Esophagus squamous epithelium (tissue), 5 donors: ENCODE measurements at regions not wholly inside any gene's neighbourhood (a gene's known extent, or its start where the extent isn't known, plus 50 kb on each side); places are given as distances from the start of the nearest gene placed in this dataset.
A peak's percentile ranks its signal among the peaks of the same experiment; 100 is the strongest.

ENCODE experiments used
- DNase-seq: peaks from one replicate; lab custom pipeline; 2025; lab: John Stamatoyannopoulos, UW
- H3K27ac ChIP-seq, 4 donors: fragments of 200-600 bp; sonication (generic); one replicate each; pipeline ENCODE4 v1.5.1; 2016 to 2019; ENCODE audit warnings: mild to moderate bottlenecking in 1 of 4
- H3K27me3 ChIP-seq, 4 donors: fragments of 200-600 bp; sonication (generic); 1 replicate in 3 of 4; 2 replicates in 1 of 4; pipeline versions ENCODE4 v1.5.1 to v1.6.0; 2017 to 2021; ENCODE audit warnings: antibody characterized with exemption in 1 of 4
- H3K36me3 ChIP-seq, 3 donors: fragments of 200-600 bp; sonication (generic); one replicate each; pipeline ENCODE4 v1.5.1; 2016 to 2019
- H3K4me1 ChIP-seq, 3 donors: fragments of 200-600 bp; sonication (generic); one replicate each; pipeline ENCODE4 v1.5.1; 2017 to 2019
- H3K4me3 ChIP-seq, 4 donors: fragments of 200-600 bp; sonication (generic); 1 replicate in 3 of 4; 2 replicates in 1 of 4; pipeline ENCODE4 v1.5.1; 2016 to 2019; ENCODE audit warnings: mild to moderate bottlenecking in 2 of 4, moderate library complexity in 1 of 4
- H3K9me3 ChIP-seq, 3 donors: fragments of 200-600 bp; sonication (generic); one replicate each; pipeline ENCODE4 v1.5.1; 2016 to 2019
- POLR2A ChIP-seq, 4 donors: fragments of 450-650 bp; IDR thresholded peaks; one replicate each; pipeline ENCODE4 v1.6.1; 2017; ENCODE audit warnings: antibody characterized with exemption in 4 of 4, mild to moderate bottlenecking in 4 of 4, moderate library complexity in 3 of 4
- WGBS, 2 donors: methylation state at CpG; one replicate each; pipeline ENCODE4 v1.1.5; 2018; 5-methylcytosine and 5-hydroxymethylcytosine counted together
- intact Hi-C: fragments of 100-400 bp; cut with DNase I; formaldehyde crosslinking; loops from one replicate; pipeline ENCODE4 v1.15.0; 2022
- TF ChIP-seq, protein P1 (sequence below), 6 experiments: fragments of 450-650 bp in 4 of 6; fragments of 200-600 bp in 2 of 6; sonication (generic) in 2 of 6; IDR thresholded peaks; one replicate each; pipeline ENCODE4 v1.5.1; 2016 to 2019; ENCODE audit warnings: antibody characterized with exemption in 6 of 6, mild to moderate bottlenecking in 4 of 6, moderate library complexity in 4 of 6
- donor health status: DM: yes; HTN: yes; CAD: no.

DNA sequence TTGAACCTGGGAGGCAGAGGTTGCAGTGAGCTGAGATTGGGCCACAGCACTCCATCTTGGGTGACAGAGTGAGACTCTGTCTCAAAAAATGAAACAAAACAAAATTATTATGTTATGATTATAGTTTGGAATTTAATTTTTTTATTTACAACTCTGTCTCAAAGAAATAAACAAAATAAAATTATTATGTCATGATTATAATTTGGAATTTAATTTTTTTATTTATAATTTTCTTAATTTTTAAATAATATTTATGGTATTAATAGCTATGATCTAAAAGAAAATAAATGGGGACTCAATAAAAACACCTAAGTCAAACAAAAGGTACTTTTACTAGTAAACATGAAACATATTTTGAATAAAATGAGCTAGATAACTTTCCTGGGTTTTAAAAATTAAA lies 994.8 kb upstream of the GHITM start:
- Histone ChIP-seq H3K27me3 (no peaks in the 10 kb centered on the region), H3K36me3 (no peaks in the 10 kb centered on the region), H3K9me3 (no peaks in the 10 kb centered on the region), H3K4me1 (no peaks in the 10 kb centered on the region), H3K4me3 (no peak overlapping the region), H3K27ac (no peak overlapping the region)
- TF ChIP-seq, protein P1, sequence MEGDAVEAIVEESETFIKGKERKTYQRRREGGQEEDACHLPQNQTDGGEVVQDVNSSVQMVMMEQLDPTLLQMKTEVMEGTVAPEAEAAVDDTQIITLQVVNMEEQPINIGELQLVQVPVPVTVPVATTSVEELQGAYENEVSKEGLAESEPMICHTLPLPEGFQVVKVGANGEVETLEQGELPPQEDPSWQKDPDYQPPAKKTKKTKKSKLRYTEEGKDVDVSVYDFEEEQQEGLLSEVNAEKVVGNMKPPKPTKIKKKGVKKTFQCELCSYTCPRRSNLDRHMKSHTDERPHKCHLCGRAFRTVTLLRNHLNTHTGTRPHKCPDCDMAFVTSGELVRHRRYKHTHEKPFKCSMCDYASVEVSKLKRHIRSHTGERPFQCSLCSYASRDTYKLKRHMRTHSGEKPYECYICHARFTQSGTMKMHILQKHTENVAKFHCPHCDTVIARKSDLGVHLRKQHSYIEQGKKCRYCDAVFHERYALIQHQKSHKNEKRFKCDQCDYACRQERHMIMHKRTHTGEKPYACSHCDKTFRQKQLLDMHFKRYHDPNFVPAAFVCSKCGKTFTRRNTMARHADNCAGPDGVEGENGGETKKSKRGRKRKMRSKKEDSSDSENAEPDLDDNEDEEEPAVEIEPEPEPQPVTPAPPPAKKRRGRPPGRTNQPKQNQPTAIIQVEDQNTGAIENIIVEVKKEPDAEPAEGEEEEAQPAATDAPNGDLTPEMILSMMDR (IDR thresholded peaks at IDR 0.05) = no peak
- TF ChIP-seq POLR2A (IDR thresholded peaks at IDR 0.05) = no peak
- no peak for DNase-seq
- intact Hi-C loops = no loop called here

DNA sequence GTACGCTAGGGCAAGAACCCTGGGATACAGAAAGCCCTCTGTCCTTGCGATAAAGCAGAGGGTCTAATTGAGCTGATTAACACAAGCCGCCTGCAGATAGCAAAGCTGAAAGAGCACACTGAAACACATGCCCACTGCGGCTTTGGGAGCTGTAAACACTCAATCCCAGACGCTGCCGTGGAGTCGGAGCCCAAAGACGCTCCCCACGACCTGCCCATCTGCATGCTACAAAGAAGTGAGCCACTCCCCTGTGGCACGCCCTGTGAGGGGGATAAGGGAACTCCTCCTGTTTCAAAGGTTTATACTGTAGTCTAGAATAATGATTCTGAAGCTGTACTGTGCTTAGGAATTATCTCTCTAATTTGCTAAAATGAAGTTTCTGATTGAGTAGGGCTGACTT lies 985.6 kb upstream of the GHITM start:
- H3K36me3 ChIP-seq = no peaks in the 10 kb centered on the region
- H3K27me3 ChIP-seq = no peaks in the 10 kb centered on the region
- H3K4me1 ChIP-seq = no peaks in the 10 kb centered on the region
- DNase-seq = no peak
- H3K4me3 ChIP-seq = no peak overlapping the region
- intact Hi-C loops = no loop called here
- TF ChIP-seq, protein P1 (IDR thresholded peaks at IDR 0.05) = no peak
- TF ChIP-seq POLR2A (IDR thresholded peaks at IDR 0.05) = no peak
- no peaks in the 10 kb centered on the region for H3K9me3 ChIP-seq
- WGBS, 2 donors = 80% methylated on average over 3 of the region's 10 CpGs; no CpG with 5 or more reads in 1 of the 2 donors
- H3K27ac ChIP-seq = no peak overlapping the region

DNA sequence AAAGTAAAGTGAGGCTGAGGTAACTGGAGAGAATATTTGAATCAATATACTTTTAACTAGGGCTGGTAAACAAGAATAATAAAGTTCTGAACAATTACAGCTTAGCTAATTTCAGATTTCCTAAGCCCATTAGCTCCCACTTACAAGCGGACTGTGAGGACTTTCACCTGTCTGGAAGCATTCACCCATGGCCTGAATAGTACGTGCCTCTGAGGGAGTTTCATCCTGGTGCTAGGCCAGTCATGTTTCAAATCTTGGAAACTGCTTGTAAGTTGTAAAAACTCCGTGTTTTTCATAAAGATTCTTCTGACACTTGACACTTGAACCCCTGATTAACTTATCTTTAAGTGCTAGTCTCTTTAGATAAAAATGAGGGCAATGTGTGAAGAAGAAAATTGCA lies 975.2 kb upstream of the GHITM start:
- H3K9me3 ChIP-seq = no peaks in the 10 kb centered on the region
- WGBS, 2 donors = 50 to 58% methylated on average over 3 of the region's 3 CpGs
- peaks cover 0 to 25% (median 3%) of the 10 kb centered on the region in 3 donors for H3K4me1 ChIP-seq
- no peaks in the 10 kb centered on the region for H3K27me3 ChIP-seq
- no peak for DNase-seq
- no peaks in the 10 kb centered on the region for H3K36me3 ChIP-seq
- intact Hi-C loops = no loop called here
- TF ChIP-seq, protein P1 (IDR thresholded peaks at IDR 0.05) = no peak
- TF ChIP-seq POLR2A (IDR thresholded peaks at IDR 0.05) = no peak
- no peak overlapping the region for H3K4me3 ChIP-seq
- H3K27ac ChIP-seq = no peak overlapping the region

DNA sequence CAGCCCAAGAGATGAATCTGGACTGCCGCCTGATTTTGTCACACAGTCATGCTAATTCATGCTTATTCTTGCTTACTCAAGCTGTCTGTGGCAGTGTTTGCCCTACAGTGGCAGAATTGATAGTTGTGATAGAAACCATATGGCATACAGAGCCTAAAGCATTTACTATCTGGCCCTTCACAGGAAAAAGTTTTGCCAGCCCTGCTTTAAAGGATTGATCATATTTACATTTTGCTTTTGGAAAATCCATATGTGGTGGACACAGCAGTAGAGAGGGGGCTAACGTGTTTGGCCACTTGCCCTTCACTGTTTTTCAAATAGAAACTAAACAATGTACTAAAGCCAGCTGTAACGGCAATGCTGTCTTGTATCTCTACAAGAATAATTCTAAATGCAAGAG lies 974.0 kb upstream of the GHITM start:
- no peak for TF ChIP-seq POLR2A (IDR thresholded peaks at IDR 0.05)
- TF ChIP-seq, protein P1 (IDR thresholded peaks at IDR 0.05) = no peak
- Histone ChIP-seq H3K9me3 (no peaks in the 10 kb centered on the region), H3K4me1 (peaks cover 0 to 25% (median 3%) of the 10 kb centered on the region in 3 donors), H3K27me3 (no peaks in the 10 kb centered on the region), H3K36me3 (no peaks in the 10 kb centered on the region), H3K27ac (no peak overlapping the region), H3K4me3 (no peak overlapping the region)
- intact Hi-C loops = no loop called here
- no peak for DNase-seq
- 22 to 29% methylated on average over 3 of the region's 3 CpGs for WGBS, 2 donors

DNA sequence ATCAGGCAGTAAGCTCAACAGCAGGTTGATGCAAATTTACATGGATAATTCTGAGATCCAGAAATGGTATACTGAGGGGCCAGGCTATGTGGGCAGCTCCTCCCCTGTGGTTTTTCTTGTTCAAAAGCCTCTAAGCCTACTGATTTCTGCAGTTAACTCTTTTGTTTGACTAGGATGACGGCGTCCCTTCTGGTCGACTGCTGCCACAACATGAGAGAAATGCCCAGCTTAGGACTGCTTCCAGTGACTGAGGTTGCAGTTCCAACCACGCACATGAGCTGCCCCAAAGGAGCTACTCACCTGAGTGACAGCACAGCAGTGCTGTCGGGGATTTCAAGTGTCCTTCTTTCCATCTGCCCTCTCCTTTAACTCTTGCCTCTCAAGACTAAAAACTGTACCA lies 973.0 kb upstream of the GHITM start:
- H3K4me1 ChIP-seq = peaks cover 0 to 25% (median 3%) of the 10 kb centered on the region in 3 donors
- intact Hi-C loops = no loop called here
- H3K36me3 ChIP-seq = no peaks in the 10 kb centered on the region
- 25 to 32% methylated on average over 5 of the region's 5 CpGs for WGBS, 2 donors
- no peaks in the 10 kb centered on the region for H3K27me3 ChIP-seq
- H3K4me3 ChIP-seq = no peak overlapping the region
- H3K27ac ChIP-seq = no peak overlapping the region
- DNase-seq = no peak
- no peaks in the 10 kb centered on the region for H3K9me3 ChIP-seq
- no peak for TF ChIP-seq POLR2A (IDR thresholded peaks at IDR 0.05)
- TF ChIP-seq, protein P1 (IDR thresholded peaks at IDR 0.05) = peak in 3 of 6 experiments; percentile 7 to 20 (median 20)
